Panc1 (cell line): ENCODE measurements at regions not wholly inside any gene's neighbourhood (a gene's known extent, or its start where the extent isn't known, plus 50 kb on each side); places are given as distances from the start of the nearest gene placed in this dataset.

ENCODE experiments used
- CTCF ChIP-seq: fragments of 450-650 bp; IDR thresholded peaks from 2 replicates; pipeline ENCODE4 v1.5.1; 2017; ENCODE audit warnings: mild to moderate bottlenecking
- POLR2AphosphoS5 ChIP-seq: IDR thresholded peaks from 2 replicates; pipeline ENCODE4 v1.6.1; 2012; ENCODE audit warnings: mild to moderate bottlenecking, low read depth, low read length, moderate library complexity
- SIN3A ChIP-seq: IDR thresholded peaks from 2 replicates; pipeline ENCODE4 v1.6.1; 2012; ENCODE audit warnings: low read depth, mild to moderate bottlenecking, low read length, moderate library complexity, borderline replicate concordance; ENCODE audit not compliant: insufficient read depth

- TF ChIP-seq CTCF (no peak), POLR2AphosphoS5 (no peak), SIN3A (no peak)
Measured at GRCh38 chr1:95407131-95407885, 173.3 kb downstream of the RWDD3 start.
